Globus pallidus (tissue), 1 donor: ENCODE measurements at regions not wholly inside any gene's neighbourhood (a gene's known extent, or its start where the extent isn't known, plus 50 kb on each side); places are given as distances from the start of the nearest gene placed in this dataset.

Source experiments
- DNase-seq: peaks from one replicate; pipeline ENCODE4 v3.0.0-alpha.2; 2015; ENCODE audit warnings: low spot score

- no peak for DNase-seq
Measured at GRCh38 chr9:106615118-106615889, 247.7 kb upstream of the ZNF462 start.

GRCh38 chr9:106616026-106616425 lies 246.9 kb upstream of the ZNF462 start:
- DNase-seq = no peak

DNA sequence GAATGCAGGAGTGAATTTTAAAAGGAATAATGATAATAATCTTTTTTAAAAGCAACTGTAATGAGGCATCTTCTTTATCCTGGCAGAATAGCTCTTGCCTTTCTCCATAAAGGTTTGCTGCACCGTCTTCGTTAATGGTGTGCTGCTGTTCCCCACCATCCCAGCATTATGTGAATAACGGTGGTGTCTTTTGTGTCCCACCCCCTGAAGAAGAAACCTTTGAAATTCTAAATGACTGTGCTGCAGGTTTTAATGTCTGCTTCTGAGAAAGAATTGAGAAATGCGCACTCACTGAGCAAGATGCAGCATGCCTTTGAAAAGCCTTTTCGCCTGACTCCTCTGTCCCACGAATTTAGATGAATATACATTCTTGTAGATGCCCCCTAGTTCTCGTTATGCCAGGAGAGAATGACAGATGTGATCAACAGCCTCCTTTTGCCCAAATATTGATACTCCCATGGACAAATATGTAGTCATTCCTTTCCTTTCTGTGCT lies 246.1 kb upstream of the ZNF462 start:
- no peak for DNase-seq

GRCh38 chr9:106619211-106619610 lies 243.8 kb upstream of the ZNF462 start:
- DNase-seq = no peak

GRCh38 chr9:106620081-106620480 lies 242.9 kb upstream of the ZNF462 start:
- no peak for DNase-seq

GRCh38 chr9:106620866-106621265 lies 242.1 kb upstream of the ZNF462 start:
- no peak for DNase-seq

DNA sequence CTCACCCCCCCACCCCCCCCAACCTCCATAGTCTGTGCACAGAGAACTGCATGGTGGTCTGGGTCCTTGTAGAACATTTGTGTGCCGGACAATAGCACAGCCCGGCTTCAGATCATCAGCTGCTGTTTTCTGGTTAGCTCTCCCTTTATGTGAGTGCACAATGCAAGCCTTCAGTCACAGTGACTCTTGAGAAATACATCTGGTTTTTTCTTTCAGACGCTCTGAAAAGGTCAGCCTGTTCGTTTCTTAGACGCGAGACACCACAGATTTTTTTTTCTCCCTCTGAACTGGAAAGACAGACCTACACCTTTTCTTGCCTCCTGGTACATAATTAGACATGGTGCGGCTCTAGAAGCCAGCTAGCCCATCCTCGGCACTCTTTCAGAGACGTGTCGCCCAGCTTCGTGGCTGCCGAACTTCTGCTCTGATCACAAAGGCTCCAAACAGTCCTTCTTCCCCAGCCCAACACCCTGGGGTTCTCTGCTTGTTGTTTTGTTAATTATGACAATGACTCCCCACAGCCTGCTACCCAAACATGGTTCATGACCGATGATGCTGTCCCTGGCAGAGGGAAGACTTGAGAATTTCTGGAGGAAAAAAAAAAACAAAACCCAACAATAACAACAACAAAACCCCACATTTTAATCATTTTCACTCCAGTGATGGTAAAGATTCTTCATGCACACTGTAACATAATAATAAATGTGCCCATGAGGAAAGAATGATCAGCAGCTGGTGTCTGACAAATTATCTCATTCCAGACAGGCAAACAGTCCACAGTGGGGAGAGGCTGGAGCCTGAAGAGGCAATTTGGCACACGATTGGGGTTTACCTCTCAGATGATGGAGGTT lies 241.4 kb upstream of the ZNF462 start:
- DNase-seq = peak; percentile 75

DNA sequence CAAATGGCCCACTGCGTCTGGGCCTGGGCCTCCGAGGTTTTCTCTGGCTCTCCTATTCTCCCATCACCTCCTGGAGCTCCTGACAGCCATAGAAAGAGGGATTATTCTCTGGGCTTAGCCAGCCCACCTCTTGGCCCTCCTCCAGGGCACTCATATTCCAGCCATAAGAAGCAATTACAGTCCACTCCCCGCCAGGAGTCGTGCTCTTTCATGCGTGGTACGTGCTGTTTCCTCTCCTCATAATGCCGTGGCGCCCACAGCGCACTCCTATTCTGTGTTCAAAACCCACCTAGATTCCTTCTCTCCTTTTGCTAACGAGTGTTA lies 240.8 kb upstream of the ZNF462 start:
- no peak for DNase-seq

DNA sequence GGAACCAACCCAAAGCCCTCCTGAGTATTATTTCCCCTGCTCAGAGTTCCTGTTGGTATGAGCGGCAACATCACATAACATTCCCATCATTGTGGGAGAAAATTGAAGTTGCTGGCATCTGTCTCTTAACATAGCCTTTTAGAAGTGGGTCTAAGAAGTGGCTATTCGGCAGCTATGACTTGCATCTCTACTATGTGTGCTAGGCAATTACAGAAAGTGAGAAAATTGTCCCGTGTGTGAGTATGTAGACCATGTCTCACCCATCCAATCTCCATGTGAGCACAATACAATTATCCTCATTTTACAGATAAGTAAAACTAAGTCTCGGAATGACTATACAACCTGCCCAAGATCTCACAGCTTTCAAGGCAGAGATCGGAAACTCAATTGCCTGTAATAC lies 239.4 kb upstream of the ZNF462 start:
- no peak for DNase-seq

DNA sequence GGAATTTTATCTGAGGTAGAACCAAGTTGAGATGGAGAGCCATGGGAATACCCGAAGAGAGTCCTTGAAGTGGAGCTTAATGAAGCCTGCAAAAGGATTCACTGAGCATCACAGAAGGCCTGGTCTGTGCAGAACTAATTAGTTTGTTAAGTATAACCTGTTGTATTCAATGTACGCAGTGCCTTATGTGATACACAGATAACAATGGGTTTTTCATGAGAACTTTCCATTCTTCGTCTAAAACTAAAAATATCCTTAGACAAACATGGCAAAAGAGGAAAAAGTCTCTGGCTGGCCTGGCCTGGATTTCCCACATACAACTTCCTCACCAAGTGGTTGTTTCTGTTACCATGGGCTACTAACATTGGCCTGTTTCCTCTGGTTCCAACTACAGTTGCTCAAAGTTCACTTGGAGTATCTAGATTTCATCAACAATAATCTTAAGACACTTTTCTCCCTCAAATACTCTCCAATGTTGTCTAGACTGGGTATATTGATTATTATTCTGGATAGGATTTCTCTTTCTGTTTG lies 237.6 kb upstream of the ZNF462 start:
- DNase-seq = no peak

DNA sequence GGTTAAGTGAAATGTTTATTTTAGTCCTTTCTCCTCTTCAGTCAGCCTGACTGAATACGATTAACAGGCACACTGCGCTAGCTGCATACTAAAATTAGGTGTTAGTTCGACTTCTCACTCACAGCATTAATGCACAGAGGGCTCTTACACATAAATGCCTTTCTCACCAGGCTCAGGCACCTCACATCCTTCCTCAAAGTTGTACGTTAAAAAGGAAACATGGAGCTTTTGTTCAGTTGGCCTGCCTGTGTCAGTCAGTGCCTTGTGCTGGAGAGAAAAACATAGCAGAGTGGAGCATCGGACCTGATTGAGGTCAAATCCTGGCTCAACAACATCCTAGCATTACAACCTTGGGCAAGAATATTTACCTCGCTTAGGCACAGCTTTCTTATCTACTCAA lies 236.0 kb upstream of the ZNF462 start:
- no peak for DNase-seq

DNA sequence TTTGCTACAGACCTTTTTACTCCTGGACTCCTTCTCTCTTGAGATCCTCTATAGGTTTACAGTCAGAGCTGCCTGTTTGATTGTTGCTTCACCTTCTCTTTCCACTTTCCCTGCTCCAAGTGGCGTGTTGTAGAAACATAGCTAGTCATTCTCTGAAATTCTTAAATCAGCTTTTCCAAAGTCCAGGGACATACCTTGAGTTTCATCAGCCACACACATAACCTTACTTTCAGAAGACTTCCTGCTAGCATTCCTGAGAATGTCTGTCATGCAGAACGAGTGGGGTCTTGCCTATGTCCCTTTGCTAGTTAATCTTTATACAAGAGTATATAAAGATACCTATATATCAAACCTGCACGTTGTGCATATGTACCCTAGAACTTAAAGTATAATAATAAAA lies 230.3 kb upstream of the ZNF462 start:
- no peak for DNase-seq

- DNase-seq = no peak
Measured at GRCh38 chr9:106634183-106634582, 228.8 kb upstream of the ZNF462 start.

DNA sequence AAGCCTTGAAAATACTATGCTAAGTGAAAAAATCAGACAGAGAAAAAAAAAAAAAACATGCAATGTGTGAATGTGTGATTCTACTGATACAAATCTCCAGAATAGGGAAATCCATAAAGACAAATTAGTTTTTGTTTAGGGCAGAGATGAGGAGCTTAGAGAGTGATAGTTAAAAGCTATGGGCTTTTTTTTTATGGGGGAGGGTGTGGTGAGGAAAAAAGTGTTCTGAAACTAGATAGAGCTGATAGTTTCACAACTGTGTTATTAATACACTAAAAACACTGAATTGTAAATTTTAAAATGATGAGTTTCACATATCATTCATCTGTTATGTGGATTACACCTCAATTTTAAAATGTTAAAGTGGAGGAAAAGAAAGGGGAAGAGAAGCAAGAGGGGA lies 228.3 kb upstream of the ZNF462 start:
- DNase-seq = no peak

DNA sequence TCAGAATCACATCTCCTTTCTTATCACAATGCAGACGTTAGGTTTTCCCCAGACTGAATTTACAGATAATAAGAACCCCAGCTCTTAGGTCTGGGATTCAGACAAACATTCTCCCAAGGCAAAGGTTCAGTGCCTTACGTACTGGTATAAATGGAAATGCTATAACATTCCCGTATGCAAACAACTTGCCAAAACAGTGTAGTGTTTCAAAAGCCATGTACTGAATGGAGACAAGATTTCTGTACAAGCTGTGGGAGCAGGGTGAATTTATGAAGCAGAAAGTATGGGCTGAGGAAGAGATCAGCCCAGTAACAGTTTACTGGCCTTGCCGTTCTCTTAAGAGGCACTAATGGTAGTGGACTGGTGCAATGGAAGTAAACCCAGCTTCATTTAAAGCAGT lies 225.5 kb upstream of the ZNF462 start:
- DNase-seq = no peak

DNA sequence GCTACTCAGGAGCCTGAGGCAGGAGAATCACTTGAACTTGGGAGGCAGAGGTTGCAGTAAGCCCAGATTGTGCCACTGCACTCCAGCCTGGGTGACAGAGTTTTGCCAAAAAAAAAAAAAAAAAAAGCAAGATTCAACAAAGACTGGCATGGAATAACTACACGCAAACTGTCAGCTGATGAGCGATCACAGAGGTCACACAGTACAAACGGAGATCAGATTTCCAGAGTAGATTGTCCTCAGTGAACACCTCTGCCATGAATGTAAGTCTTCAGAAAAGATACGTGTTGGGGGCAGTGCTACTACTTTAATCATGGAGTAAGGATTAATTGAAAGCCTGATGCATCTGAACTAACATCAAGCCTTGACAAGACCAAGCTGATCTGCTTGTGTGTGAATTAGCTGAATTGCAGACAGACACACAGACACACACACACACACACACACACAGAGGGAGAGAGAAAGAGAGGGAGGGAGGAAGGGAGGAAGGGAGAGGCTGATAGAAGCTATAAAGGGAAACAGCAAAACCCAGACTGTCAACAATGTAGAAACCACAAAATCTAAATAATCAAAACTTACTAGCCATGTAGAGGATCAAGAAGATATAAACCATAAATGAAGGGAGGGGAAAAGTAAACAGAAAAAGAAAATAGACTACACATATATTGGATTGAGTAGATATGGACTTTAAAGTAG lies 222.9 kb upstream of the ZNF462 start:
- no peak for DNase-seq

DNA sequence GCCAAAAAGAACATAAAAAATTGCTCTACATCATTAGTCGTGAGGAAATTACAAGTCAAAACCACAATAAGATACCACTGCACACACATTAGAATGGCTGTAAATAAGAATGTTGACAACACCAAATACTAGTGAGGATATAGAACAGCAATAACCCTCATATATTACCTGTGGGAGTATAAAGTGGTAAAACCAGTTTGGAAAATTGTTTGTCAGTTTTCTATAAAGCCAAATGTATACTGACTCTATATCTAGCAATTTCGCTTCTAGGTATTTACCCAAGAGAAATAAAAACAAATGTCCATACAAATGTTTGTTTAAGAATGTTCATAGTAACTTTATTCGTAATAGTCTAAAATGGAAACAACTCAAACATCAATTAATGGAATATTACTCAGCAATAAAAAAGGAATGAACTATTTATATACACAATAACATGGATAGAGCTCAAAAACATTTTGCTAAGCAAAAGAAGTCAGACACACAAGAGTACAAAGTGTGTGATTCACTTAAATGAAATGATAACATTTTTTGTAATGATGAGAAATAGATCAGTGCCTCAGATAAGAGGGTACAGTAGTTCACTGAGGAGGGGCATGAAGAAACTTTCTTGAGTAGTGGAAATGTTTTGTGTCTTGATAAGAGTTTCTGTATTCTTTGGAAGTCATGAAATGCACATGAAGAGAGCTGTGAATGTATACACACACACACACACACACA lies 219.6 kb upstream of the ZNF462 start:
- no peak for DNase-seq

- DNase-seq = no peak
Measured at GRCh38 chr9:106644661-106645060, 218.3 kb upstream of the ZNF462 start.

DNA sequence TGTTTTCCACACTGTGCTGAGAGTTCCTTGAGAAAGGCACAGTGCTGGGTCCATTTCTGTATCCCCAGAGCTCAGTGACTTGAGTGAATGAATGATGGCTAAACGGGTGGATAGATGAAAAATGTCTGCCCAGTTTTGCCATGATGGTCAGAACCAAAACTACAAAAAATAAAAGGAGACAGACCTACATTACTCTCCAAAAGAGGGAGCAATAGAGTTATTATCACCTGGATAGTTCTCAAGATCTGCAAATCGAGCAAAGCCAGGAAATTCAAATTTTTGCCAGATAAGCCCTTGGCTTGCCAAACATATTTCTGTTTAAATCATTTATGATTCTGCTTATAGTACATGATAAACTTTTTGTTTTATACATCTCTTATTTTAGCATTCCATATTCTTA lies 214.2 kb upstream of the ZNF462 start:
- no peak for DNase-seq

GRCh38 chr9:106649664-106650063 lies 213.3 kb upstream of the ZNF462 start:
- no peak for DNase-seq

- no peak for DNase-seq
Measured at GRCh38 chr9:106653213-106653612, 209.8 kb upstream of the ZNF462 start.

DNA sequence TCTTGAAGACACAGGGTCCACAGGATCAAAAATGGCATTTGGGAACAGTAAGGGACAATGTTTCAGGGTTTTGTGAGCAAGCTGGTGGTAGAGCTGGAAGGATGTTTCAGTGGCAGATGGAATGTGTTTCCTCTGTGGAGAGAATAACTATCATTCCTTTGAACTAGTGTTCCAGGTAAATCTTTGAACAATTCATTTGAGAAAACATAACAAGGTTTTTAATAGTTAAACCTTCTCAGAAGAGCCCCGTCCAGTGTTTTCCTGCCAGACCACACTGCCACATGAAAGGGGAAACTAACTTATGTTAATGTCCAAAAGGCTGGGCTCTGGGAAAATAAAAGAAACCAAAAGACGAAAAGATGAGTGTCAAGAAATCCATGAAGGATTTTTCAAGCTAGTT lies 207.0 kb upstream of the ZNF462 start:
- no peak for DNase-seq
